Lower leg skin (tissue), 4 donors: ENCODE measurements at regions not wholly inside any gene's neighbourhood (a gene's known extent, or its start where the extent isn't known, plus 50 kb on each side); places are given as distances from the start of the nearest gene placed in this dataset.

Source experiments
- DNase-seq, 2 donors: peaks; one replicate each; pipeline ENCODE4 v3.0.0-alpha.2; 2019; ENCODE audit warnings: low spot score in 2 of 2
- H3K4me3 ChIP-seq: fragments of 200-600 bp; sonication (generic); 2 replicates; pipeline ENCODE4 v1.5.1; 2017; ENCODE audit warnings: mild to moderate bottlenecking, low read depth; ENCODE audit not compliant: poor library complexity, severe bottlenecking
- POLR2A ChIP-seq, 2 donors: fragments of 450-650 bp; IDR thresholded peaks; one replicate each; pipeline ENCODE4 v1.6.1; 2016 to 2017; ENCODE audit warnings: antibody characterized with exemption in 2 of 2, mild to moderate bottlenecking in 1 of 2, moderate library complexity in 1 of 2
- WGBS, 2 donors: methylation state at CpG; one replicate each; pipeline ENCODE4 v1.1.5; 2018; 5-methylcytosine and 5-hydroxymethylcytosine counted together
- intact Hi-C: fragments of 100-400 bp; cut with DNase I; formaldehyde crosslinking; loops from one replicate; pipeline ENCODE4 v1.15.0; 2023; ENCODE audit warnings: low total_unique reads
- TF ChIP-seq, protein P1 (sequence below), 3 donors: fragments of 450-650 bp; IDR thresholded peaks; one replicate each; pipeline ENCODE4 v1.5.1; 2016; ENCODE audit warnings: antibody characterized with exemption in 3 of 3, mild to moderate bottlenecking in 3 of 3, moderate library complexity in 2 of 3

DNA sequence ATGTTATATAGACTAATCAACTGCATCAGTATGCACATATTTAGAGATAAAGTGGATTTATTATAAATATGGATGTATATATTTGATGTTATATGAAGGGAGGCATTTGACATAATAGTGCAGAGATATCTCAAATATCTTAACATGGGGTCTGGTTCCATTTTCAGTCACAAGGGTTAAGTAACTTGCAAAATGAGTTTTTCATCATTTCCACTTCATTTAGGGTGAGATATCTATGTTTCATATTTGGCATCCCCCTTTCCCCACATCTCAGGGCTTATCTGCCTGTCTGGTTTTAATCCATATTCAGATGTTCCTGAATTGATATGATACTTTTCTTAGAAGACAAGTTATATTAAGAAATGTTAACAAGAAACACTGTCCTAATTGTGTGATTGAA lies 2141.2 kb downstream of the PCDH9 start:
- DNase-seq: no peak
- TF ChIP-seq, protein P1, sequence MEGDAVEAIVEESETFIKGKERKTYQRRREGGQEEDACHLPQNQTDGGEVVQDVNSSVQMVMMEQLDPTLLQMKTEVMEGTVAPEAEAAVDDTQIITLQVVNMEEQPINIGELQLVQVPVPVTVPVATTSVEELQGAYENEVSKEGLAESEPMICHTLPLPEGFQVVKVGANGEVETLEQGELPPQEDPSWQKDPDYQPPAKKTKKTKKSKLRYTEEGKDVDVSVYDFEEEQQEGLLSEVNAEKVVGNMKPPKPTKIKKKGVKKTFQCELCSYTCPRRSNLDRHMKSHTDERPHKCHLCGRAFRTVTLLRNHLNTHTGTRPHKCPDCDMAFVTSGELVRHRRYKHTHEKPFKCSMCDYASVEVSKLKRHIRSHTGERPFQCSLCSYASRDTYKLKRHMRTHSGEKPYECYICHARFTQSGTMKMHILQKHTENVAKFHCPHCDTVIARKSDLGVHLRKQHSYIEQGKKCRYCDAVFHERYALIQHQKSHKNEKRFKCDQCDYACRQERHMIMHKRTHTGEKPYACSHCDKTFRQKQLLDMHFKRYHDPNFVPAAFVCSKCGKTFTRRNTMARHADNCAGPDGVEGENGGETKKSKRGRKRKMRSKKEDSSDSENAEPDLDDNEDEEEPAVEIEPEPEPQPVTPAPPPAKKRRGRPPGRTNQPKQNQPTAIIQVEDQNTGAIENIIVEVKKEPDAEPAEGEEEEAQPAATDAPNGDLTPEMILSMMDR (IDR thresholded peaks at IDR 0.05): no peak
- TF ChIP-seq POLR2A (IDR thresholded peaks at IDR 0.05): no peak
- intact Hi-C loops: no loop called here
- no peak overlapping the region for H3K4me3 ChIP-seq

- DNase-seq: no peak
Measured at GRCh38 chr13:65085977-65086376, 2144.2 kb downstream of the PCDH9 start.

GRCh38 chr13:65074248-65074647 lies 2155.9 kb downstream of the PCDH9 start:
- WGBS, 2 donors: 63 to 68% methylated on average over 5 of the region's 5 CpGs
- no peak for TF ChIP-seq POLR2A (IDR thresholded peaks at IDR 0.05)
- TF ChIP-seq, protein P1 (IDR thresholded peaks at IDR 0.05): no peak
- DNase-seq: no peak
- intact Hi-C loops: no loop called here
- no peak overlapping the region for H3K4me3 ChIP-seq

More at GRCh38 chr13:65085977-65086376, 2144.2 kb downstream of the PCDH9 start:
- TF ChIP-seq POLR2A (IDR thresholded peaks at IDR 0.05): no peak
- TF ChIP-seq, protein P1 (IDR thresholded peaks at IDR 0.05): no peak
- no peak overlapping the region for H3K4me3 ChIP-seq
- WGBS, 2 donors: 85 to 87% methylated on average over 5 to 6 of the region's 6 CpGs
- intact Hi-C loops: no loop called here

DNA sequence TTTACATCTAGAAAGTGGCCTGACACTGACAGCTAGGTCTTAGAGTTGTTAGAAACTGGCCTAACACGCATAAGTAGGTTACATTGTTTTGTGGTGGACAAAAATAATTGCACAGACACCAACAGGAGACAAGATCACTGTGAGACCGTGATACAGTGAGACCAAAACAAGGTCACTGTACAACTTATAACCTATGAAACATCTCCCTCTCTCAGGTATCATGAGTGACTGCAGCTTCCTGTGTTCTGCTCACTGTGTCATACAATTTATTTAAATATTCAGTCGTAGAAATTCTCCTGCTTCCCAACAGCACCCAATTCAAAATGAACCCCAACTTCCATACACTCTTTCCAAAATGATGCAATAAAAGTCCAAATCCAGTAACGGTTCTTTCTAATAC lies 2165.2 kb downstream of the PCDH9 start:
- DNase-seq: no peak
- no peak overlapping the region for H3K4me3 ChIP-seq
- intact Hi-C loops: no loop called here
- TF ChIP-seq, protein P1 (IDR thresholded peaks at IDR 0.05): no peak
- no peak for TF ChIP-seq POLR2A (IDR thresholded peaks at IDR 0.05)
- 72 to 83% methylated on average over 4 of the region's 4 CpGs for WGBS, 2 donors

GRCh38 chr13:65063753-65064152 lies 2166.4 kb downstream of the PCDH9 start:
- DNase-seq: no peak
- intact Hi-C loops: no loop called here
- no peak overlapping the region for H3K4me3 ChIP-seq
- 8% methylated on average over 1 of the region's 2 CpGs; no CpG with 5 or more reads in 1 of the 2 donors for WGBS, 2 donors
- no peak for TF ChIP-seq POLR2A (IDR thresholded peaks at IDR 0.05)
- TF ChIP-seq, protein P1 (IDR thresholded peaks at IDR 0.05): no peak

GRCh38 chr13:65057986-65058385 lies 2172.2 kb downstream of the PCDH9 start:
- WGBS, 2 donors: 50 to 51% methylated on average over 3 of the region's 3 CpGs
- intact Hi-C loops: no loop called here
- no peak overlapping the region for H3K4me3 ChIP-seq
- no peak for DNase-seq
- TF ChIP-seq POLR2A (IDR thresholded peaks at IDR 0.05): no peak
- TF ChIP-seq, protein P1 (IDR thresholded peaks at IDR 0.05): no peak
